Type B pancreatic cell (in vitro differentiated cells): ENCODE measurements at regions not wholly inside any gene's neighbourhood (a gene's known extent, or its start where the extent isn't known, plus 50 kb on each side); places are given as distances from the start of the nearest gene placed in this dataset.

Experiments
- DNase-seq: peaks from one replicate; pipeline ENCODE4 v3.0.0; 2021; ENCODE audit warnings: mixed read lengths; ENCODE audit not compliant: unreplicated experiment; ENCODE audit errors: extremely low spot score
- H3K27ac Mint-ChIP-seq: 2 replicates; pipeline ENCODE4 v1.8.0; 2021; ENCODE audit warnings: mild to moderate bottlenecking, mixed read lengths
- H3K27me3 Mint-ChIP-seq: 2 replicates; pipeline ENCODE4 v1.8.0; 2021; ENCODE audit warnings: mixed read lengths
- H3K36me3 Mint-ChIP-seq: 2 replicates; pipeline ENCODE4 v1.8.0; 2021; ENCODE audit warnings: mixed read lengths
- H3K4me1 Mint-ChIP-seq: one replicate; pipeline ENCODE4 v1.8.0; 2021; ENCODE audit warnings: mixed read lengths; ENCODE audit not compliant: unreplicated experiment
- H3K4me3 Mint-ChIP-seq: 2 replicates; pipeline ENCODE4 v1.8.0; 2021; ENCODE audit warnings: mild to moderate bottlenecking, mixed read lengths
- H3K9me3 Mint-ChIP-seq: 2 replicates; pipeline ENCODE4 v1.8.0; 2021; ENCODE audit warnings: mixed read lengths
- TF ChIP-seq, protein P1 (sequence below): fragments of 200-600 bp; sonication (generic); conservative IDR thresholded peaks from 2 replicates; pipeline ENCODE4 v1.5.0; 2021; ENCODE audit warnings: antibody characterized with exemption, mild to moderate bottlenecking

GRCh38 chr4:134145369-134145768 is 56.2 kb downstream of the PABPC4L start:
- Mint-ChIP-seq H3K27me3 (no peaks in the 10 kb centered on the region), H3K36me3 (no peaks in the 10 kb centered on the region), H3K4me1 (peaks cover 27% of the 10 kb centered on the region), H3K9me3 (no peaks in the 10 kb centered on the region), H3K27ac (no peak overlapping the region), H3K4me3 (no peak overlapping the region)
- no peak for DNase-seq
- TF ChIP-seq, protein P1, sequence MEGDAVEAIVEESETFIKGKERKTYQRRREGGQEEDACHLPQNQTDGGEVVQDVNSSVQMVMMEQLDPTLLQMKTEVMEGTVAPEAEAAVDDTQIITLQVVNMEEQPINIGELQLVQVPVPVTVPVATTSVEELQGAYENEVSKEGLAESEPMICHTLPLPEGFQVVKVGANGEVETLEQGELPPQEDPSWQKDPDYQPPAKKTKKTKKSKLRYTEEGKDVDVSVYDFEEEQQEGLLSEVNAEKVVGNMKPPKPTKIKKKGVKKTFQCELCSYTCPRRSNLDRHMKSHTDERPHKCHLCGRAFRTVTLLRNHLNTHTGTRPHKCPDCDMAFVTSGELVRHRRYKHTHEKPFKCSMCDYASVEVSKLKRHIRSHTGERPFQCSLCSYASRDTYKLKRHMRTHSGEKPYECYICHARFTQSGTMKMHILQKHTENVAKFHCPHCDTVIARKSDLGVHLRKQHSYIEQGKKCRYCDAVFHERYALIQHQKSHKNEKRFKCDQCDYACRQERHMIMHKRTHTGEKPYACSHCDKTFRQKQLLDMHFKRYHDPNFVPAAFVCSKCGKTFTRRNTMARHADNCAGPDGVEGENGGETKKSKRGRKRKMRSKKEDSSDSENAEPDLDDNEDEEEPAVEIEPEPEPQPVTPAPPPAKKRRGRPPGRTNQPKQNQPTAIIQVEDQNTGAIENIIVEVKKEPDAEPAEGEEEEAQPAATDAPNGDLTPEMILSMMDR = no peak

- Mint-ChIP-seq H3K4me3 (no peak overlapping the region), H3K4me1 (peaks cover 23% of the 10 kb centered on the region), H3K27me3 (no peaks in the 10 kb centered on the region), H3K27ac (no peak overlapping the region), H3K9me3 (no peaks in the 10 kb centered on the region), H3K36me3 (no peaks in the 10 kb centered on the region)
- TF ChIP-seq, protein P1 = no peak
- DNase-seq = no peak
Measured at GRCh38 chr4:134144337-134144736, 57.3 kb downstream of the PABPC4L start.

DNA sequence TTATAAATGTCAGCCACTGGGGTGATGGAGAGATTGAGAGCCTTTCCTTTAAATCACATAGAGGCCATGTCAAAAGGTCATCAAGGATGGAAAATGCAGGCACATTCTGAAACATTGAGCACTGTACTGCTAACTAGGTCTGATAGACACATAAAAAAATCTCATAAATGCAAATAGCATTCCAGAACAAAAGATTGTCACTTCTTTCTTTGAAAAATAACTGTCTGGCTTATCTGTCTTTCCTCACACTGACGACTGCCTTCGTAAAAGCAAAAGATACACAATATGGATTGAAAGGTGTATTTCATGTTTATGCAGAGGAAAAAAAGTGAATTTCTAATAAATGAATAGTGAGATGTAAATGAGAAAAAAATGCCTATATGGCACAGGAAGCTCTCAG is 59.9 kb downstream of the PABPC4L start:
- H3K4me3 Mint-ChIP-seq = no peak overlapping the region
- H3K27ac Mint-ChIP-seq = no peak overlapping the region
- H3K4me1 Mint-ChIP-seq = peaks cover 5% of the 10 kb centered on the region
- no peak for DNase-seq
- H3K36me3 Mint-ChIP-seq = no peaks in the 10 kb centered on the region
- H3K27me3 Mint-ChIP-seq = no peaks in the 10 kb centered on the region
- TF ChIP-seq, protein P1 = no peak
- H3K9me3 Mint-ChIP-seq = no peaks in the 10 kb centered on the region

DNA sequence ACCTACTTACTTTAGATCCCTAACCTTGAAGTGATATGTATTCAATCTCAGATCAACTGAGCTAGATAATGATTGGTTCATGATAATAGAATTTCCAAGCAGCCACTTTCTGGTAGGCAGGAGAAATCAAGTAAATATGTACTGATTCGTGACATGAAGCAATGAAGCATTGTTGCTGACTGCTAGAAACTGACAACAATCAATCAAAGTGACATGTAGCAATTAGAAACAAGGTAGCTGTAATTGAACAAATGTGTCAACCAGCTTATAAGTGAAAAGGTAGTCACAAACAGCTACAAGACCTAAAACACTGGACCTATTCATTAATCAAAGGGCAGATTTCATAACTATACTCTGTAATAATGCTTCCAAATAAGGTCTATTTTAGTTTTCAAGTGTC is 62.4 kb downstream of the PABPC4L start:
- DNase-seq = no peak
- H3K4me3 Mint-ChIP-seq = no peak overlapping the region
- H3K27me3 Mint-ChIP-seq = no peaks in the 10 kb centered on the region
- no peaks in the 10 kb centered on the region for H3K4me1 Mint-ChIP-seq
- TF ChIP-seq, protein P1 = no peak
- H3K36me3 Mint-ChIP-seq = no peaks in the 10 kb centered on the region
- H3K27ac Mint-ChIP-seq = no peak overlapping the region
- no peaks in the 10 kb centered on the region for H3K9me3 Mint-ChIP-seq

GRCh38 chr4:134132086-134132783 is 69.4 kb downstream of the PABPC4L start:
- Mint-ChIP-seq H3K4me3 (no peak overlapping the region), H3K36me3 (no peaks in the 10 kb centered on the region), H3K9me3 (peaks cover 20% of the 10 kb centered on the region), H3K4me1 (no peaks in the 10 kb centered on the region), H3K27ac (no peak overlapping the region), H3K27me3 (no peaks in the 10 kb centered on the region)
- DNase-seq = no peak
- TF ChIP-seq, protein P1 = peak; percentile 50
